AG04449 (cell line): ENCODE measurements at regions not wholly inside any gene's neighbourhood (a gene's known extent, or its start where the extent isn't known, plus 50 kb on each side); places are given as distances from the start of the nearest gene placed in this dataset.
A peak's percentile ranks its signal among the peaks of the same experiment; 100 is the strongest.

Experiments
- CTCF ChIA-PET: fragments of 350-600 bp; formaldehyde crosslinking; extraction: SDS; loops from one replicate; lab custom pipeline; 2021; ENCODE audit warnings: antibody characterized with exemption; lab: Yijun Ruan, JAX
- POLR2A ChIA-PET: fragments of 400-600, 350-600 bp; formaldehyde crosslinking; extraction: SDS; loops from one replicate; lab custom pipeline; 2020; ENCODE audit warnings: antibody characterized with exemption, inconsistent platforms; lab: Yijun Ruan, JAX
- DNase-seq: peaks from one replicate; pipeline ENCODE4 v3.0.0-alpha.2; 2010; ENCODE audit warnings: low read depth, low spot score
- H3K4me3 ChIP-seq: 2 replicates; pipeline ENCODE4 v1.5.1; 2011; ENCODE audit warnings: low read depth, mild to moderate bottlenecking, control low read depth, low read length
- CTCF ChIP-seq: IDR thresholded peaks from one replicate; pipeline ENCODE4 v1.5.1; 2011; ENCODE audit warnings: mild to moderate bottlenecking, moderate library complexity, low read length, control low read depth, inconsistent platforms; ENCODE audit not compliant: insufficient read depth; ENCODE audit errors: missing control alignments

GRCh38 chr2:53087262-53087873 is 680.2 kb upstream of the CHAC2 start:
- peak; percentile 7 for DNase-seq
- ChIA-PET CTCF (no interaction called here), POLR2A (no interaction called here)
- H3K4me3 ChIP-seq: no peak overlapping the region
- no peak for TF ChIP-seq CTCF

DNA sequence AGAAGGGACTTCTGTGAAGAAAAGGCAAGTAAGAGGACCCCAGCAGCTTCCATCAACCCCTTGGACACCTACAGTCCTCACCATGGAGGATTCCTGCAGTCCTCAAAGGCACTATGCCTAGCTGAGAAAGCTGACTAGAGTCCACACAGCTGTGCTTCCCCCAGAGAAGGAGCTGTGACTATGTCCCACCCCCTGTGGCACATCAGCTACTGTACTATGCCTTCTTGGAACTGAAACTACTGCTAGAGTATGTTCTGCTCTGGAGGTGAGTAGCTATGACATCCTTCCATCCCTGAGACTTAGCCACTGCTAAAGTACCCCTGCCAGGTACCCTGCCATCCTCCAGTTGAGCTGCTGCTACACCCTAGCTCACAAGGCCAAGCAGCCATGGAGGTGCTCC is 690.2 kb upstream of the CHAC2 start:
- TF ChIP-seq CTCF: no peak
- ChIA-PET CTCF (no interaction called here), POLR2A (interaction anchor here (0.7 kb wide), 1 partner anchor 389 kb away, joined by 3 read pairs; no protein-coding TSS in a partner anchor)
- DNase-seq: no peak
- H3K4me3 ChIP-seq: no peak overlapping the region

- CTCF ChIA-PET: no interaction called here
- H3K4me3 ChIP-seq: no peak overlapping the region
- POLR2A ChIA-PET: no interaction called here
- TF ChIP-seq CTCF: no peak
- no peak for DNase-seq
Observed at GRCh38 chr2:53075760-53076159, 691.8 kb upstream of the CHAC2 start.

GRCh38 chr2:53067533-53067932 is 700.1 kb upstream of the CHAC2 start:
- no peak for DNase-seq
- POLR2A ChIA-PET: no interaction called here
- H3K4me3 ChIP-seq: no peak overlapping the region
- no peak for TF ChIP-seq CTCF
- CTCF ChIA-PET: no interaction called here

DNA sequence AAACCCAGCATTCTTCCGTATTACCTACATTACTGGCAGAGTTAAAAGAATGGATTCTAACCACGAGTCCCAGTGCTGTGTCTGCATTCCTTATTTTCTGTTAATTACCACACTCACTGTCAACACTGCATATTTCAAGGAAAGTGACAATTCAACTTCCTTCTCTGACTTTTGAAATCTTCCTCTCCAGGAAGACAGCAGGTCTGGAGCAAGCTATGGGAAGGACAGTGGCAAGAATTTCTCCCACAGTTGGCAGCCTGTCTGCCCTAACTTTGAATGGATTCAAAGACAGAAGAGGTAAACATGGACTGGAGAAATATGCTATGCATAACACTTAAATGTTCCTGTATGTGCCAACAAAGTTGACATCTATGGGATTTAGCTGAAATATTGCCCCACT is 700.5 kb upstream of the CHAC2 start:
- DNase-seq: no peak
- TF ChIP-seq CTCF: no peak
- ChIA-PET CTCF (no interaction called here), POLR2A (no interaction called here)
- H3K4me3 ChIP-seq: no peak overlapping the region

GRCh38 chr2:53064154-53064553 is 703.5 kb upstream of the CHAC2 start:
- TF ChIP-seq CTCF: no peak
- no peak overlapping the region for H3K4me3 ChIP-seq
- DNase-seq: no peak
- ChIA-PET POLR2A (no interaction called here), CTCF (no interaction called here)
